Motor neuron (in vitro differentiated cells): ENCODE measurements at regions not wholly inside any gene's neighbourhood (a gene's known extent, or its start where the extent isn't known, plus 50 kb on each side); places are given as distances from the start of the nearest gene placed in this dataset.

Experiments
- ATAC-seq, 8 experiments: fragments of 200-7000 bp; cut with Tn5 transposase; replicated peaks in 6 of 8; 2 replicates each; pipeline ENCODE4 v1.8.0; 2021; ENCODE audit warnings: mild to moderate bottlenecking in 8 of 8, moderate library complexity in 8 of 8
- H3K27ac ChIP-seq, 2 donors: fragments of 250-450 bp; sonication (Bioruptor Pico); 2 replicates each; pipeline ENCODE4 v1.9.0; 2021; ENCODE audit warnings: antibody characterized with exemption in 2 of 2, mild to moderate bottlenecking in 2 of 2, moderate library complexity in 1 of 2
- H3K4me1 ChIP-seq, 2 donors: fragments of 250-450 bp; sonication (Bioruptor Pico); replicated peaks in 1 of 2; 2 replicates each; pipeline ENCODE4 v1.6.1; 2021; ENCODE audit warnings: antibody characterized with exemption in 2 of 2, mild to moderate bottlenecking in 2 of 2, moderate library complexity in 1 of 2
- H3K4me3 ChIP-seq, 5 donors: fragments of 250-450 bp; sonication (Bioruptor Pico); 2 replicates each; pipeline ENCODE4 v1.9.0; 2021; ENCODE audit warnings: antibody characterized with exemption in 5 of 5, mild to moderate bottlenecking in 5 of 5, moderate library complexity in 4 of 5
- WGBS, 10 experiments: fragments of 450-650 bp; shearing (Covaris generic); methylation state at CpG; one replicate each; pipeline ENCODE4 v1.0.0; 2022; 5-methylcytosine and 5-hydroxymethylcytosine counted together
- in situ Hi-C, 9 experiments: fragments of 400-800 bp; cut with MboI; loops; one replicate each; pipeline ENCODE4 v1.15.0; 2021; ENCODE audit warnings: low sequenced_read_pairs in 9 of 9, low pct_unique_long_range_greater_than_20kb in 2 of 9; ENCODE audit not compliant: unreplicated experiment in 9 of 9

DNA sequence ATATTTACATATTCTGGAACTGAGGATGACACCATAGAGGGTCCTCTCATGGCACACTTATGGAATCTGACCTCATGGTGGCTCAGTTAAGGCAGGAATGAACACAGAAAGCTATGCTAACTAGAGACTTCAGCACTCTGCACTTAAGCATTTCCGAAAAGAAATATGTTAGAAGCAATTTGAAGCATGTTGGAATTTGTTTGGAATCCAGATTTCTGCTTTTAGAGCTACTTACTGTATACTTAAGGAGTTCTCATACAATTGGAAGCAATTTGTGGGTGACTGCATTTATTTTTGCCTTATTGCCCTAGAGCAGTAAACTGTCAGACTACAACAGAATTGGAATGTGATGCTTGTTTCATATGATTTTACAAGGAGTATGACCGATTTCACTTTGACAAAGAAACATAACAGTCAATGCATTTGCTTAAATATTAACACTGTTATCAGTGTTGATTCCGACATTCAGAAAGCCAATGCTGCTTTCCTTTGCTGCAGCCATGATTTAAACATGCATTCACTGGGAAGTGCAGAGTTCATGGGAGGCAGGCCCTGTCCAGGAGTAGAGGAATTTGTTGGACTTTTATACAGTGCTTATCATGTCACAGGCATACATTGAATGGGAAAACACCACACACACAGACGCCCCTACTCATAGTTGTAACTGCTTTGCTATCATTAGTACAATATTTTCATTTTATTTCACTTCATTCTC is 244.4 kb downstream of the SAMD5 start:
- 11 to 94% (median 68%) methylated on average over 3 to 4 of the region's 4 CpGs; no CpG with 5 or more reads in 1 of the 10 experiments for WGBS, 10 experiments

GRCh38 chr6:147755999-147756398 is 247.5 kb downstream of the SAMD5 start:
- in situ Hi-C loops, result loop anchor here in 1 of 9 experiments (25.0 kb wide), 1 partner anchor 406 kb away; no protein-coding TSS in a partner anchor

More for the DNA sequence above, 244.4 kb downstream of the SAMD5 start:
- peak in 6 of 8 experiments; percentile 67 to 95 (median 82) for ATAC-seq
- Histone ChIP-seq H3K27ac (no peak overlapping the region), H3K4me3 (no peak overlapping the region), H3K4me1 (peaks cover 0 to 13% of the 10 kb centered on the region in 2 donors)
- in situ Hi-C loops, result loop anchor here in 1 of 9 experiments (25.0 kb wide), 1 partner anchor 409 kb away; no protein-coding TSS in a partner anchor

DNA sequence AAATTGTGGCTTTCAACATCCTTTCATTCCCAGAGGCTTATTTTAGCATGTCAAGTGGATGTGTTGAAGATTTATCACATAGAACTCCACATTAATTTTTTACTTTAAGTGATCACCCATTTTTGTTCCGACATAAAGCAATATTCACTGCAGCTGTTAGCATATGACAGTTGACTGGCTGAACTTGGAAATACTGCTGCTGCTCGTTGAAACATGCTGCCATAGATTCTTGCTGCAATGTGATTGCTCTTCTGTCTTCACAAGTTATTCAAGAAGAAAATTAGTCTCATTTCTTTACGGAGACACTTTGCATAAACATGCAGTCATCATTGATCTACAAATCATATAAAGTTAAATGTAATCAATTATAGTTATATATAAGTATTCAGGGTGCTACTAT is 248.4 kb downstream of the SAMD5 start:
- WGBS, 10 experiments, result 20 to 92% (median 79%) methylated on average over 1 to 3 of the region's 3 CpGs; no CpG with 5 or more reads in 1 of the 10 experiments
- no peak overlapping the region for H3K4me3 ChIP-seq
- H3K27ac ChIP-seq, result no peak overlapping the region

More at GRCh38 chr6:147755999-147756398, 247.5 kb downstream of the SAMD5 start:
- ATAC-seq, result no peak
- 32 to 100% (median 83%) methylated on average over 1 to 3 of the region's 3 CpGs for WGBS, 10 experiments
- Histone ChIP-seq H3K4me1 (peaks cover 0 to 30% of the 10 kb centered on the region in 2 donors), H3K27ac (no peak overlapping the region), H3K4me3 (no peak overlapping the region)

DNA sequence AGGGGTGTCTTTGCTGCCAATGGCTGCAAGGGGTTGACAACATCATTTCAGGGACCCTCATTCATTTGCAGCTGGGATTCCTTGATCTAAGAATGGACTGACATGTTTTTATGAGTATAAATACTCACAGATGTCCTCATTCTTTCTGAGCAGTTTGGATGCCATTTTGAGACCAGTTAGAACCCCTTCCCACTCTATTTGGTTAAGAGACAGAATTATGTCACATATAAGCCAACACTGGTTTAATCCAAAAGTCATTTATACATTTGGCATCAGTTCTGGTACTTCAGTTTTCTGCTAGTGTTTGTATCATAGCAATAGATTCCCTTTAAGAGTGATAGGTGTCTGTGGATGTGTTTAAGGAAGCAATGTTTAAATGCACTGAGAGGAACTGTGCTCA is 248.8 kb downstream of the SAMD5 start:
- H3K4me3 ChIP-seq, result no peak overlapping the region
- H3K4me1 ChIP-seq, result peaks cover 0 to 30% of the 10 kb centered on the region in 2 donors
- no peak for ATAC-seq
- in situ Hi-C loops, result loop anchor here in 1 of 9 experiments (25.0 kb wide), 1 partner anchor 405 kb away; no protein-coding TSS in a partner anchor
- H3K27ac ChIP-seq, result no peak overlapping the region

More for the DNA sequence above, 248.4 kb downstream of the SAMD5 start:
- no peak for ATAC-seq
- in situ Hi-C loops, result loop anchor here in 1 of 9 experiments (25.0 kb wide), 1 partner anchor 405 kb away; no protein-coding TSS in a partner anchor
- peaks cover 0 to 30% of the 10 kb centered on the region in 2 donors for H3K4me1 ChIP-seq

GRCh38 chr6:147758303-147758702 is 249.8 kb downstream of the SAMD5 start:
- Histone ChIP-seq H3K4me1 (peaks cover 0 to 27% of the 10 kb centered on the region in 2 donors), H3K4me3 (no peak overlapping the region), H3K27ac (no peak overlapping the region)
- in situ Hi-C loops, result loop anchor here in 1 of 9 experiments (25.0 kb wide), 1 partner anchor 404 kb away; no protein-coding TSS in a partner anchor
- ATAC-seq, result peak in 3 of 8 experiments; percentile 11 to 51 (median 26)
- 0 to 100% (median 86%) methylated on average over 1 to 2 of the region's 2 CpGs; no CpG with 5 or more reads in 3 of the 10 experiments for WGBS, 10 experiments

DNA sequence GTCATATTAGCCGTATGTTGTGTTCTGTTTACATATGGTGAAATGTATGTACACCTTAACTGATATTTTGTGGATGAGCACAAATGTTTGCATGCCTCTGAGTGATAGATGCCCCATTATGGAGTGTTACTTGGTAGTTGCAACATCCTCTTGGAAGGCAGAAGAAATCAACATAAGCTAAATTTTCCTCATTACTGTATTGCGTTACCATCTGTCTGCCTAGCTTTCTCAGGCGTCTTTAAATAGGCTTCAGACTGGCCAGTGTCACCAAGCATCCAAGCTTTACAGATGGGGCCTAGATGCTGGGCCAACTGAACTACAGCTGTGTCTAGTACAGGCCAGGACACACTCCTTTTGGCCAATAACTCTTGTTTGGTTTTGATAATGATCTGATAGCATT is 250.6 kb downstream of the SAMD5 start:
- 0 to 100% (median 85%) methylated on average over 1 to 3 of the region's 3 CpGs; no CpG with 5 or more reads in 2 of the 10 experiments for WGBS, 10 experiments
- in situ Hi-C loops, result loop anchor here in 1 of 9 experiments (25.0 kb wide), 1 partner anchor 403 kb away; no protein-coding TSS in a partner anchor
- Histone ChIP-seq H3K4me3 (no peak overlapping the region), H3K4me1 (peaks cover 0 to 27% of the 10 kb centered on the region in 2 donors), H3K27ac (peak overlapping the region in 1 of 2 donors; percentile 43)
- ATAC-seq, result peak; percentile 56 to 98 (median 90)

DNA sequence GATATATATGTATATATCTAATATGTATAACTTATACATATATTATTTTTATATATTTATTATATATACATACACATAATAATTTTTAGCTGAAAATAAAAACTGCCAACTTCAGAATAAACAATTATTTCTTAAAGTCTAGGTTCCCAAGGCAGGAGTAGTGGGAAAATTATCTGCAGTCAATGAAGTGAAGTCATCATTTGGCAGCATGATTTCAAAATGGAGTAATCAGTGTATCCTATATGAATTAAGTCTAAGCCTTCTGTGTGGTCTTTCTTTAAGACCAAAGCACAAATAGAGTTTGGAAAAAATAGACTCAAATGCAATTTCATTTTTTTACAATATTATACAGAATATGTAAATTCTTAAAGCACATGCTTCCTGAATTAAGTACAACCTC is 251.0 kb downstream of the SAMD5 start:
- ATAC-seq, result no peak
- no peak overlapping the region for H3K27ac ChIP-seq

DNA sequence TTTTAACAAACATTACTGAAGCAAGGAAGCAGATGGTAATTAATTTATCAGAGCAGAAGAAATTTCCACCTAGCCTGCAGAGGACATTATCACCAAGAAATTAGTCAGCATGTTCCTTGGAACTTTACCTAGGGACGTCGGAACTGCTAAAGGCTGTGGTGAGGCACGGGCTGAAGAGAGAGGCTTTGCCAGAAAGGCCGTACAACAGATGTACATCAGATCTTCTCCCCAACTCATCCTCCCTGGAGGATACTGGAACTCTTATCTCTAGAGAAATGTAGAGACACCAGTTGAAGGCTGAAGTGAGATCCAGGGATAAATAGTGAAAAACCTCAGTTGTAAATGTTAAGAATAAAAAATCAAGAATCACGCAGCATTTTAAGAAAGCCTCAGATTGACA is 257.1 kb downstream of the SAMD5 start:
- WGBS, 10 experiments, result 47 to 98% (median 85%) methylated on average over 1 to 5 of the region's 5 CpGs
- ATAC-seq, result no peak
- H3K27ac ChIP-seq, result no peak overlapping the region
- in situ Hi-C loops, result loop anchor here in 1 of 9 experiments (25.0 kb wide), 1 partner anchor 397 kb away; no protein-coding TSS in a partner anchor
- H3K4me3 ChIP-seq, result no peak overlapping the region
- H3K4me1 ChIP-seq, result peaks cover 0 to 2% of the 10 kb centered on the region in 2 donors

More for the DNA sequence above, 251.0 kb downstream of the SAMD5 start:
- in situ Hi-C loops, result loop anchor here in 1 of 9 experiments (25.0 kb wide), 1 partner anchor 403 kb away; no protein-coding TSS in a partner anchor
- peaks cover 0 to 27% of the 10 kb centered on the region in 2 donors for H3K4me1 ChIP-seq
- no peak overlapping the region for H3K4me3 ChIP-seq

DNA sequence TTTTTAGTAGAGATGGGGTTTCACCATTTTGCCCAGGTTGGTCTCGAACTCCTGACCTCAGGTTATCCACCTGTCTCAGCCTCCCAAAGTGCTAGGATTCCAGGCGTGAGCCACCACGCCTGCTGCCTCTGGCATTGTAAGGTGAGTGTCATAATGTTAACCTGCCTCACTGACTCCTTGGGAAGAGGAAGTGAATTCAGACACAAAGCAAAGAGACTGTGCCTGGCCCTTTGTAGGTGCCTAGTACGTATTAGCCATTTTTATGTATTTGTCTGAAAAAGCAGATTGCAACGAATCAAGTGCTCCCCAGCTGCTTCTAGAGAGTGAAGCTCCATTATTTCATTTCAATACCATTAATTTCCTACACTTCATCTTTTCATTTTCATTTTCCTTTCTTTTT is 260.5 kb downstream of the SAMD5 start:
- in situ Hi-C loops, result loop anchor here in 1 of 9 experiments (25.0 kb wide), 1 partner anchor 393 kb away; no protein-coding TSS in a partner anchor
- no peak overlapping the region for H3K27ac ChIP-seq
- no peak overlapping the region for H3K4me3 ChIP-seq
- WGBS, 10 experiments, result 0 to 100% (median 77%) methylated on average over 1 to 3 of the region's 5 CpGs; no CpG with 5 or more reads in 2 of the 10 experiments
- H3K4me1 ChIP-seq, result peaks cover 0 to 2% of the 10 kb centered on the region in 2 donors
- ATAC-seq, result no peak

GRCh38 chr6:147769496-147770087 is 261.1 kb downstream of the SAMD5 start:
- 8 to 100% (median 62%) methylated on average over 1 to 4 of the region's 4 CpGs for WGBS, 10 experiments
- in situ Hi-C loops, result loop anchor here in 1 of 9 experiments (25.0 kb wide), 1 partner anchor 393 kb away; no protein-coding TSS in a partner anchor
- peak in 4 of 8 experiments; percentile 32 to 98 (median 94) for ATAC-seq

DNA sequence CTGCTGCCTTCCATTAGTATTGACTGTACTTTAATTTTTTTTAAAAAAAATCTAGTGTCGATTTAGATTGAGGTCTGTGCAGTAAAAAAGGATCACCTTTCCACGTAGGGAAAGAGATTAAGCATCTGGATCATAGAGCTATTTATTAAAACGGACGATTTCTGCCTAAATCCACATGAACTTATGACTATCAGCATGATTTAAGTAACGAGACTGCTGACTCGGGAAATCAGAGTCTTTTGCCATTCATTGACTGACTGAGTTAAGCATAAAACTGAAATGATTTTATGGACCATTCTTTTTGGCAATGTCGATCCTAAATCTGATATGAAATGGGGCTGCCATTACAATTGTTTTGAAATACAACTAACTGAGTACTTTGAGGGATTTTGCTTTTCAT is 261.7 kb downstream of the SAMD5 start:
- Histone ChIP-seq H3K4me1 (no peaks in the 10 kb centered on the region), H3K4me3 (no peak overlapping the region), H3K27ac (no peak overlapping the region)
- in situ Hi-C loops, result loop anchor here in 1 of 9 experiments (25.0 kb wide), 1 partner anchor 392 kb away; no protein-coding TSS in a partner anchor
- WGBS, 10 experiments, result 13 to 91% (median 72%) methylated on average over 4 to 7 of the region's 7 CpGs
- ATAC-seq, result no peak

More at GRCh38 chr6:147769496-147770087, 261.1 kb downstream of the SAMD5 start:
- Histone ChIP-seq H3K4me1 (peaks cover 0 to 2% of the 10 kb centered on the region in 2 donors), H3K27ac (no peak overlapping the region), H3K4me3 (no peak overlapping the region)

DNA sequence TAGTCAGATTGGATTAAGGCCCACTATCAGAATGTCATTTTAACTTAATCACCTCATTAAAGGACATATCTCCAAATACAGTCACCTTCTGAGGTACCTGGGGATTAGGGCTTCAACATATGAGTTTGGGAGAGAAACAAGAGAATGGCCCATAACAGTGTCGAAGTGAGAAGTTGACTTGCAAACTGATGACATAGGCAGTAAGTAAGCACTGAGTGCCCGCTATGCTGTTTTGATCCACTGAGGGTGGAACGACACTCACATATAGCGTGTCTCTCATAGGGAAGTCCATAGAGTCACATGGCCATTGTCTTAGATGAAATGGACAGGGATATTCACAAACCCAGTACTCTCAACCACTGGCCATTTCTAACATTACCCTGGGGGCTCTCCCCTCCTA is 264.2 kb downstream of the SAMD5 start:
- WGBS, 10 experiments, result 40 to 100% (median 87%) methylated on average over 1 to 4 of the region's 4 CpGs; no CpG with 5 or more reads in 4 of the 10 experiments
- Histone ChIP-seq H3K4me1 (peaks cover 0 to 4% of the 10 kb centered on the region in 2 donors), H3K4me3 (no peak overlapping the region), H3K27ac (no peak overlapping the region)
- in situ Hi-C loops, result loop anchor here in 1 of 9 experiments (25.0 kb wide), 1 partner anchor 390 kb away; no protein-coding TSS in a partner anchor
- ATAC-seq, result no peak
